ENCODE measurements at regions not wholly inside any gene's neighbourhood (a gene's known extent, or its start where the extent isn't known, plus 50 kb on each side); places are given as distances from the start of the nearest gene placed in this dataset.

GRCh38 chr5:124342027-124342471 is 404.4 kb downstream of the ZNF608 start:
- no peak for FAIRE-seq
- peak in 4 of 6 donors; percentile 20 to 57 (median 32) for DNase-seq
- intact Hi-C loops (cut with DNase I), result no loop called here
- Histone ChIP-seq H3K27me3 (no peaks in the 10 kb centered on the region), H3K9me3 (no peaks in the 10 kb centered on the region), H3K27ac (no peak overlapping the region), H3K4me3 (no peak overlapping the region), H3K36me3 (no peaks in the 10 kb centered on the region), H3K4me1 (peaks cover 0 to 10% (median 8%) of the 10 kb centered on the region in 3 donors)
- WGBS, 2 donors, result 8 to 26% methylated on average over 1 of the region's 1 CpG
- ATAC-seq, result peak in 3 of 4 donors; percentile 72 to 89 (median 79)
- TF ChIP-seq, protein P1, sequence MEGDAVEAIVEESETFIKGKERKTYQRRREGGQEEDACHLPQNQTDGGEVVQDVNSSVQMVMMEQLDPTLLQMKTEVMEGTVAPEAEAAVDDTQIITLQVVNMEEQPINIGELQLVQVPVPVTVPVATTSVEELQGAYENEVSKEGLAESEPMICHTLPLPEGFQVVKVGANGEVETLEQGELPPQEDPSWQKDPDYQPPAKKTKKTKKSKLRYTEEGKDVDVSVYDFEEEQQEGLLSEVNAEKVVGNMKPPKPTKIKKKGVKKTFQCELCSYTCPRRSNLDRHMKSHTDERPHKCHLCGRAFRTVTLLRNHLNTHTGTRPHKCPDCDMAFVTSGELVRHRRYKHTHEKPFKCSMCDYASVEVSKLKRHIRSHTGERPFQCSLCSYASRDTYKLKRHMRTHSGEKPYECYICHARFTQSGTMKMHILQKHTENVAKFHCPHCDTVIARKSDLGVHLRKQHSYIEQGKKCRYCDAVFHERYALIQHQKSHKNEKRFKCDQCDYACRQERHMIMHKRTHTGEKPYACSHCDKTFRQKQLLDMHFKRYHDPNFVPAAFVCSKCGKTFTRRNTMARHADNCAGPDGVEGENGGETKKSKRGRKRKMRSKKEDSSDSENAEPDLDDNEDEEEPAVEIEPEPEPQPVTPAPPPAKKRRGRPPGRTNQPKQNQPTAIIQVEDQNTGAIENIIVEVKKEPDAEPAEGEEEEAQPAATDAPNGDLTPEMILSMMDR (IDR thresholded peaks at IDR 0.05), result no peak

DNA sequence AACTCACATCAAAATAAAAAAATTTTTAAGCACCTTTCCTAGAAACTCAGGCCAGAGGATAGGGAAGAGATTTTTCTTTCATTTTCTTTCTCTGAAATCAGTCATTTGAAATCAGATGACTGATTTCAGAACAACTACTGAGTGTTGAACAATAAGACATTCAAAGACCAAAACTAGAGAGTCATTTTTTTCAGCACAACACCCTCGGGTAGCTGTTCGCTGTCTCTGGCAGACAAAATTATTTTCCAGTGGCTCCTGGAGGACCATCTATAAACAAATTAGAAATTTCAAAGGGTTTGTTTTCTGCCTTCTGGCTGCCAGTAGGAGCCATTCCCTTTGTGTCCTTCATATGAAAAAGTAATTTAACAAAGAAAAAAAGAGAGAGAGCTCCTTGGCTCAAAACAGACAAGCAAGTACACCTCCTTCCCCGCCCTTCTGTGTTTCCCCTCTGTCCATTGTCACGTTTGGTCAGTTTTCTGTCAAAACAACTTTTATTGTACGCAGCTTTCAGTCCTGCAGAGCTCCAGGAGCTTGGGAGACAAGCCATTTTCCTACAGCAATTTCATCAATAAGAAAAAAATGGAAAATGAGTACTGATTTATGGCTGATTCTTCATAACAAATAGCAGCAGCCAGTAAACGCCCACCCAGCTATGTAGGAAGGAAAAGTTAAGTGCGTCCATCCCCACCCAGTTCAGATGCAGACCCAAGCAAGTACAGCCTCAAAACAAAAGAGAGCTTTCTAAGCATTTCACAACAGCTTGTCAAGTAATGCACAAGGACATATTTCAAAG is 405.2 kb downstream of the ZNF608 start:
- Histone ChIP-seq H3K27me3 (no peaks in the 10 kb centered on the region), H3K36me3 (no peaks in the 10 kb centered on the region), H3K9me3 (no peaks in the 10 kb centered on the region), H3K4me1 (peaks cover 0 to 10% (median 8%) of the 10 kb centered on the region in 3 donors), H3K27ac (no peak overlapping the region), H3K4me3 (no peak overlapping the region)
- TF ChIP-seq, protein P1 (IDR thresholded peaks at IDR 0.05), result no peak
- intact Hi-C loops (cut with DNase I), result no loop called here
- WGBS, 2 donors, result 52 to 65% methylated on average over 7 of the region's 7 CpGs
- peak in 1 of 4 donors; percentile 41 for ATAC-seq
- no peak for FAIRE-seq
- no peak for DNase-seq

- intact Hi-C loops (cut with DNase I), result no loop called here
- no peak for DNase-seq
- no peak overlapping the region for H3K27ac ChIP-seq
- TF ChIP-seq, protein P1 (IDR thresholded peaks at IDR 0.05), result no peak
- no peaks in the 10 kb centered on the region for H3K27me3 ChIP-seq
- FAIRE-seq, result no peak
- no peaks in the 10 kb centered on the region for H3K9me3 ChIP-seq
- ATAC-seq, result no peak
- H3K4me3 ChIP-seq, result no peak overlapping the region
- H3K4me1 ChIP-seq, result peaks cover 0 to 10% (median 8%) of the 10 kb centered on the region in 3 donors
- no peaks in the 10 kb centered on the region for H3K36me3 ChIP-seq
Measured at GRCh38 chr5:124337996-124338395, 408.4 kb downstream of the ZNF608 start.

DNA sequence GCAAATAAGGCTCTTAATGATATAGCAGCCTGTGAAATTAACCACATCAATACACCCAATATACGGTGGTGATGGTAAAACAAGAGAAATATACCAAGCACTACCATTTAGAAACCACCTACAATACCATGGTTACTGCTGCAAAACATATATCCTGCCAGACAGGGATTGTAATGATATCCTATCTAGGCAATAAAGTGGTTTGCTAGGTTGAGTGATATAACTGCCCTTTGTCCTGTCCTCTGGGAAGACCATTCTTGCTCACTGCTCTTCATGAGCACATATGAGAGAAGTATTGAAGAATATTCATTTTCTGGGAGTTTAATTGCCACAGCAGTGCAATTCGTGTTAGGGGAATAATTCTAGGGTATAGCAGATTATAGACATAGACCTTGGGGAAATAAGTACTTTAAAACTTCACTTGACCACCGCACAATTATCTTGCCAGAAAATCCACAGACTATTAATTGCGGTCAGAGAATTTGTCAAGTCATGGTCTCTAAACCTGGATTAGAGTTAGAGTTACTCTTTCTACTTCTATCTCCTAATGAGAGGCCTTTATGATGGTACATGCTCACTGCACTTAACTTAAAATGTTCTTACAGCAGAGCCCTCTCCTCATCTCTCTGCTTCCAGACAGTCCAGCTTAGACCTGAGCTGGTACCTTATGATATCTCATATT is 413.0 kb downstream of the ZNF608 start:
- H3K9me3 ChIP-seq, result no peaks in the 10 kb centered on the region
- 89 to 92% methylated on average over 4 of the region's 4 CpGs for WGBS, 2 donors
- no peaks in the 10 kb centered on the region for H3K36me3 ChIP-seq
- H3K4me1 ChIP-seq, result no peaks in the 10 kb centered on the region
- TF ChIP-seq, protein P1 (IDR thresholded peaks at IDR 0.05), result no peak
- DNase-seq (no peak), FAIRE-seq (no peak), ATAC-seq (no peak)
- no peak overlapping the region for H3K4me3 ChIP-seq
- H3K27me3 ChIP-seq, result no peaks in the 10 kb centered on the region
- intact Hi-C loops (cut with DNase I), result no loop called here
- H3K27ac ChIP-seq, result no peak overlapping the region

GRCh38 chr5:124332273-124332672 is 414.2 kb downstream of the ZNF608 start:
- H3K27ac ChIP-seq, result no peak overlapping the region
- intact Hi-C loops (cut with DNase I), result no loop called here
- no peaks in the 10 kb centered on the region for H3K27me3 ChIP-seq
- no peak overlapping the region for H3K4me3 ChIP-seq
- 89 to 92% methylated on average over 3 of the region's 3 CpGs for WGBS, 2 donors
- no peaks in the 10 kb centered on the region for H3K36me3 ChIP-seq
- H3K4me1 ChIP-seq, result no peaks in the 10 kb centered on the region
- FAIRE-seq, result no peak
- TF ChIP-seq, protein P1 (IDR thresholded peaks at IDR 0.05), result no peak
- ATAC-seq, result no peak
- no peaks in the 10 kb centered on the region for H3K9me3 ChIP-seq
- no peak for DNase-seq
